ENCODE measurements at regions not wholly inside any gene's neighbourhood (a gene's known extent, or its start where the extent isn't known, plus 50 kb on each side); places are given as distances from the start of the nearest gene placed in this dataset.

DNA sequence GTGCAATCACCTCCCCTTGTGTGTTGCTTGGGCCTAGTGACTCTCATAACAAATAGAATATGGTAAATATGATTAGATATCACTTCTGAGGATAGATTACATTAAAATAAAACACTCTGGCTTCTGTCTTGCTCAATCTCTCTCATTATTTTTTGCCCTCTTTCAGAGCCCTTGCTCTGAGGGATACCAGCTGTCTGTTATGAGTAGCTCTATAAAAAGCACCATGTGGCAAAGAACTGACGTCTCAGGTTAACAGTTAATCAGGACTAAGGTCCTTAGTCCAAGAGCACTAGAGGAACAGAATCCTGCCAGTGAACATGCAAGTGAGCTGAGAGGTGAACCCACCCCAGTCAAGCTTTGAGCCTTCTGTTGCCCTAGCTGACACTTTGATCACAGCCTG is 402.2 kb upstream of the HTR1E start:
- TF ChIP-seq POLR2AphosphoS5 (IDR thresholded peaks at IDR 0.05; ENCODE audit: borderline replicate concordance, low read depth, low read length) (no peak), EZH2 (IDR thresholded peaks at IDR 0.05) (no peak)

Data from SK-N-MC (cell line).